Mesodermal cell (in vitro differentiated cells): ENCODE measurements at regions not wholly inside any gene's neighbourhood (a gene's known extent, or its start where the extent isn't known, plus 50 kb on each side); places are given as distances from the start of the nearest gene placed in this dataset.

Source experiments
- H3K27ac ChIP-seq: 2 replicates; pipeline ENCODE4 v1.7.0; 2013; ENCODE audit warnings: mild to moderate bottlenecking, low read depth, low read length, moderate library complexity; ENCODE audit not compliant: severe bottlenecking
- H3K36me3 ChIP-seq: 2 replicates; pipeline ENCODE4 v1.7.1; 2013; ENCODE audit warnings: mild to moderate bottlenecking, low read length, moderate library complexity; ENCODE audit not compliant: control insufficient read depth, insufficient read depth
- H3K4me1 ChIP-seq: one replicate; pipeline ENCODE4 v1.7.1; 2013; ENCODE audit warnings: mild to moderate bottlenecking, low read length; ENCODE audit not compliant: insufficient read depth, control insufficient read depth, poor library complexity, severe bottlenecking
- H3K4me3 ChIP-seq: 2 replicates; pipeline ENCODE4 v1.7.0; 2013; ENCODE audit warnings: low read length, control low read depth, mild to moderate bottlenecking; ENCODE audit not compliant: insufficient read depth, poor library complexity, severe bottlenecking; ENCODE audit errors: extremely low read depth
- H3K9me3 ChIP-seq: 2 replicates; pipeline ENCODE4 v1.7.1; 2013; ENCODE audit warnings: mild to moderate bottlenecking, low read length, moderate library complexity; ENCODE audit not compliant: control insufficient read depth
- WGBS, 2 experiments: methylation state at CpG; one replicate each; pipeline ENCODE4 v1.1.5; 2013; ENCODE audit warnings: missing lambda C conversion rate in 2 of 2; ENCODE audit not compliant: insufficient coverage in 2 of 2; 5-methylcytosine and 5-hydroxymethylcytosine counted together

- Histone ChIP-seq H3K4me3 (no peak overlapping the region), H3K27ac (no peak overlapping the region), H3K4me1 (peaks cover 28% of the 10 kb centered on the region), H3K9me3 (no peaks in the 10 kb centered on the region), H3K36me3 (no peaks in the 10 kb centered on the region)
- WGBS, 2 experiments: 100% methylated on average over 2 of the region's 4 CpGs; no CpG with 5 or more reads in 1 of the 2 experiments
Measured at GRCh38 chr15:62452667-62453066, 287.6 kb upstream of the C2CD4B start.

- 87 to 93% methylated on average over 2 of the region's 3 CpGs for WGBS, 2 experiments
- H3K27ac ChIP-seq: no peak overlapping the region
- H3K9me3 ChIP-seq: no peaks in the 10 kb centered on the region
- H3K36me3 ChIP-seq: no peaks in the 10 kb centered on the region
- peaks cover 28% of the 10 kb centered on the region for H3K4me1 ChIP-seq
- no peak overlapping the region for H3K4me3 ChIP-seq
Measured at GRCh38 chr15:62453375-62453774, 288.3 kb upstream of the C2CD4B start.

GRCh38 chr15:62453981-62454380, 288.9 kb upstream of the C2CD4B start:
- Histone ChIP-seq H3K4me3 (no peak overlapping the region), H3K27ac (no peak overlapping the region), H3K4me1 (peaks cover 28% of the 10 kb centered on the region)

GRCh38 chr15:62454567-62455172, 289.6 kb upstream of the C2CD4B start:
- Histone ChIP-seq H3K4me1 (peaks cover 28% of the 10 kb centered on the region), H3K4me3 (no peak overlapping the region), H3K36me3 (no peaks in the 10 kb centered on the region), H3K9me3 (no peaks in the 10 kb centered on the region), H3K27ac (no peak overlapping the region)
- 81 to 100% methylated on average over 1 to 3 of the region's 6 CpGs for WGBS, 2 experiments

More at GRCh38 chr15:62453981-62454380, 288.9 kb upstream of the C2CD4B start:
- H3K9me3 ChIP-seq: no peaks in the 10 kb centered on the region
- no peaks in the 10 kb centered on the region for H3K36me3 ChIP-seq
- WGBS, 2 experiments: 90 to 94% methylated on average over 3 to 5 of the region's 5 CpGs

- H3K9me3 ChIP-seq: no peaks in the 10 kb centered on the region
- H3K27ac ChIP-seq: no peak overlapping the region
- 89 to 90% methylated on average over 9 to 11 of the region's 12 CpGs for WGBS, 2 experiments
- H3K4me3 ChIP-seq: no peak overlapping the region
- H3K4me1 ChIP-seq: peaks cover 28% of the 10 kb centered on the region
- H3K36me3 ChIP-seq: no peaks in the 10 kb centered on the region
Measured at GRCh38 chr15:62455441-62455921, 290.4 kb upstream of the C2CD4B start.

GRCh38 chr15:62456011-62456920, 291.2 kb upstream of the C2CD4B start:
- WGBS, 2 experiments: 85 to 93% methylated on average over 9 to 10 of the region's 11 CpGs
- no peak overlapping the region for H3K4me3 ChIP-seq

GRCh38 chr15:62457100-62457499, 292.0 kb upstream of the C2CD4B start:
- Histone ChIP-seq H3K36me3 (no peaks in the 10 kb centered on the region), H3K4me3 (no peak overlapping the region), H3K4me1 (peaks cover 30% of the 10 kb centered on the region), H3K27ac (no peak overlapping the region), H3K9me3 (no peaks in the 10 kb centered on the region)
- WGBS, 2 experiments: 57 to 96% methylated on average over 1 to 4 of the region's 6 CpGs

More at GRCh38 chr15:62456011-62456920, 291.2 kb upstream of the C2CD4B start:
- H3K36me3 ChIP-seq: no peaks in the 10 kb centered on the region
- no peak overlapping the region for H3K27ac ChIP-seq
- peaks cover 28% of the 10 kb centered on the region for H3K4me1 ChIP-seq
- H3K9me3 ChIP-seq: no peaks in the 10 kb centered on the region

- no peaks in the 10 kb centered on the region for H3K36me3 ChIP-seq
- H3K27ac ChIP-seq: no peak overlapping the region
- no peak overlapping the region for H3K4me3 ChIP-seq
- H3K9me3 ChIP-seq: no peaks in the 10 kb centered on the region
- 89% methylated on average over 4 of the region's 6 CpGs for WGBS, 2 experiments
- H3K4me1 ChIP-seq: peaks cover 34% of the 10 kb centered on the region
Measured at GRCh38 chr15:62459875-62460274, 294.8 kb upstream of the C2CD4B start.

- Histone ChIP-seq H3K4me3 (no peak overlapping the region), H3K4me1 (peaks cover 31% of the 10 kb centered on the region), H3K27ac (no peak overlapping the region), H3K36me3 (no peaks in the 10 kb centered on the region), H3K9me3 (no peaks in the 10 kb centered on the region)
- WGBS, 2 experiments: 82 to 100% methylated on average over 1 of the region's 1 CpG
Measured at GRCh38 chr15:62462268-62462667, 297.2 kb upstream of the C2CD4B start.

- 92 to 100% methylated on average over 1 to 5 of the region's 7 CpGs for WGBS, 2 experiments
- no peak overlapping the region for H3K27ac ChIP-seq
Measured at GRCh38 chr15:62462721-62463120, 297.6 kb upstream of the C2CD4B start.

More at GRCh38 chr15:62462721-62463120, 297.6 kb upstream of the C2CD4B start:
- Histone ChIP-seq H3K4me1 (peaks cover 31% of the 10 kb centered on the region), H3K36me3 (no peaks in the 10 kb centered on the region), H3K9me3 (no peaks in the 10 kb centered on the region), H3K4me3 (no peak overlapping the region)
